UCSD-AML1 (cell line): ENCODE measurements at regions not wholly inside any gene's neighbourhood (a gene's known extent, or its start where the extent isn't known, plus 50 kb on each side); places are given as distances from the start of the nearest gene placed in this dataset.
A peak's percentile ranks its signal among the peaks of the same experiment; 100 is the strongest.
"Not testable (repeated sequence)": the region's sequence is repeated elsewhere in the genome, so short reads cannot be mapped to it uniquely, and the experiment has no call there.

Source experiments
- DNase-seq: peaks from one replicate; lab custom pipeline; 2025; ENCODE audit not compliant: unreplicated experiment; lab: John Stamatoyannopoulos, UW

DNA sequence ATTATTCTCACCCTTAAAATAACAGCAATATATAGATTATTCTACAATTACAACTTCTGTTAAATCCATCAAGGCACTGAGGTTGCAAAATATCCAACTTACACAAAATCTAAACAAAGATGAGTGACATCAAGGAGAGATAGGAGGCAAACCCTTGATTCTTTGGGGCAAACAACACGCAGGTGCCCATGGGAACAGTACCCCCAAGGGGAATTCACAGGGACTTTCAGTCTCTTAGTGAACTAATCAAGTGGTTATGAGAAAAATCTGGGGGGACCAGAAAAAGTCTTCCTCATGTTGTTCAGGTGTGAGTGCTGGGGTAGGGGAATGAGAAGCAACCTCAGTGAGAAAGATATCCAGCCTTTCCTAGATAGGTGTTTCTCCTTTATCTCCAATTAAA is 1107.9 kb downstream of the PLA2G4A start:
- no peak for DNase-seq

DNA sequence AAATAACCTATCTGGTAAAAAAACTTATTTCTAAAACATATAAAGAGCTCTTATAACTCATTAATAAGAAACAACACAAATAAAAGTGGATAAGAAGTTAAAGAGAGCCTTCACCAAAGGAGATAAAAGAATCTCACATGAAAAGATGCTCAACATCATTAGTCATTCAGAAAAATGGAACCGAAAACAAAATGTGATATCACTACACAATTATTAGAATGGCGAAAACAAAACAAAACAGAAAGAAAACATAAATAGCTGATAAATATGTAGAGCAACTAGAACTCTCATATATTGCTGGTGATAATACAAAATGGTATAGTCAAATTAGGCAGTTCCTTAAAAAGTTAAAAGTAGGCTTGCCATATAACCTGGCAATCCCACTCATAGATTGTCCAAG is 1109.3 kb downstream of the PLA2G4A start:
- no peak for DNase-seq

DNA sequence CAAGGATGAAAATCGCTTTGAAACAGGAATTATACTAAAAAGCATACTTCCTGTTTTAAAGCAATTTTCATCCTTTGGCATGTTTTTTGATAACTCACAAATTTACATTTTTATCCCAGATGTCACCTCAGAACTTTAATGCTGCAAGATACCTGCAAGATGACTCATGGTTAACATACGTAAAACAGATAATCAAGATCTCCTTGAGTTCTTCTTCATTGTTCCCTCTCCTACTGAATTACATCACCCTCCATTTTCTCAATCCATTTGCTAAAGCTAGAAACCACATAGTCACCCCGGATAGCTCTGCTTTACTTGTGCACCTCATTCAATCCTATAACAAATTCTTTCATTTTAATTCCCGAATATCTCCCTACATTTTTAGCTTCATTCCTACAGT is 1114.2 kb downstream of the PLA2G4A start:
- DNase-seq: no peak

DNA sequence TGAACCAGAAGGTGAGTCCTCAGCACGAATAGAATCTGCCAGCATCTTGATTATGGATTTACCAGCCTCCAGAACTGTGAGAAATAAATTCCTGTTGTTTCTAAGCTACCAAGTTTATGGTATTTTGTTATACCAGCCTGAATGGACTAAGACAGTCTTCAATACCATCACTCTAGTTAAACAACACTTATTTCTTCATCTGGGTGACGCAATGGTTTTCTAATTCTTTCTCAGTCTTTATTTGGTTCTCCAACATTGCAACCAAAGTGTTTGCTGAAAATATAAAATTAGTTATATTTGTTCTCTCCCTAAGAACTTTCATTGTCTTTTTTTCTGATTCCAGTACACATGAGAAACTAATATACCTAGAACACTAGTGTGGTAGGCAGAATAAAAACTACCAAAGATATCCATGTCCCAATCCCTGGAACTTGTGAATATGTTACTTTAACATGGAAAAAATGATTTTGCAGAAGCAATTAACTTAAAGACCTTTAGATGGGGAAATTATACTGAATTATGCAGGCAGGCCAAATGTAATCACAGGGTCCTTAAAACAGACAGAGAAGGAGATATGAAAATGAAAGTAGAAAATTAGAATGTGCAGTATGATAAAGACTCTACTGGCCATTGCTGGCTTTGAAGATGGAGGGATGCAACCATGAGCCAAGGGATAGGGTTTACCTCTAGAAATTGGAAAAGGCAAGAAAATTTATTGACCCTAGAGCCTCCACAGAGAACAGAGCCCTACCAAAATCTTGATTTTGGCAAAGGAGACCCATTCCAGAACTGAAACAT is 1115.1 kb downstream of the PLA2G4A start:
- no peak for DNase-seq

DNA sequence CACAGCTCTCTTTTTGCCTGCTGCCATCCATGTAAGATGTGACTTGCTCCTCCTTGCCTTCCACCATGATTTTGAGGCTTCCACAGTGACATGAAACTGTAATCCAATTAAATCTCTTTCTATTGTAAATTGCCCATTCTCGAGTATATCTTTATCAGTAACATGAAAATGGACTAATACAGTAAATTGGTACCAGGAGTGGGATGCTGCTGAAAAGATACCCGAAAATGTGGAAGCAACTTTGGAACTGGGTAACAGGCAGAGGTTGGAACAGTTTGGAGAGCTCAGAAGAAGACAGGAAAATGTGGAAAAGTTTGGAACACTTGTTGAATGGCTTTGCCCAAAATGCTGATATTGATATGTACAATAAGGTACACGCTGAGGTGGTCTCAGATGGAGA is 1117.9 kb downstream of the PLA2G4A start:
- not testable (repeated sequence) for DNase-seq

DNA sequence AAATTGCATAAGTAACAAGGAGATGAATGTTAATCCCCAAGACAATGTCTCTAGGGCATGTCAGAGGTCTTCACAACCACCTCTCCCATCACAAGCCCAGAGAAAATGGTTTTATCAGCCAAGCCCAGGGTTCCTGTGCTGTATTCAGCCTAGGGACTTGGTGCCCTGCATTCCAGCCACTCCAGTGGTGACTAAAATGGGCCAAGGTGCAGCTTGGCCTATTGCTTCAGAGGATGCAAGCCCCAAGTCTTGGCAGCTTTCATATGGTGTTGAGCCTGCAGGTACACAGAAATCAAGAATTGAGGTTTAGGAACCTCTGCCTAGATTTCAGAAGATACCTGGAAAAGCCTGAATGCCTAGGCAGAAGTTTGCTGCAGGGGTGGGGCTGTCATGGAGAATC is 1118.6 kb downstream of the PLA2G4A start:
- peak; percentile 4 for DNase-seq

DNA sequence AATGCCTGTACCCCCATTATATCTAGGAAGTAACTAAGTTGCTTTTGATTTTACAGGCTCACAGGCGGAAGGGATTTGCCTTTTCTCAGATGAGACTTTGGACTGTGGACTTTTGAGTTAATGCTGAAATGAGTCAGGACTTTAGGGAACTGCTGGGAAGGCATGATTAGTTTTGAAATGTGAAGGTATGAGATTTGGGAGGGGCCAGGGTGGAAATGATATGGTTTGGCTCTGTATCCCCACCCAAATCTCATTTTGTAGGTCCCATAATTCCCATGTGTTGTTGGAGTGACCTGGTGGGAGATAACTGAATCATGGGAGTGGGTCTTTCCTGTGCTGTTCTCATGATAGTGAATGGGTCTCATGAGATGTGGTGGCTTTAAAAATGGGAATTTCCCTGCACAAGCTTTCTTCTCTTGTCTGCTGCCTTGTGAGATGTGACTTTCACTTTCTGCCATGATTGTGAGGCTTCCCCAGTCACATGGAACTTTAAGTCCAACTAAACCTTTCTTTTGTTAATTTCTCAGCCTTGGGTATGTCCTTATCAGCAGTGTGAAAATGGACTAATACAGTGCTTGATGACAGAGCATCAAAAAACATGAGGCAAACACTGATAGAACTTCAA is 1119.5 kb downstream of the PLA2G4A start:
- DNase-seq: no peak

DNA sequence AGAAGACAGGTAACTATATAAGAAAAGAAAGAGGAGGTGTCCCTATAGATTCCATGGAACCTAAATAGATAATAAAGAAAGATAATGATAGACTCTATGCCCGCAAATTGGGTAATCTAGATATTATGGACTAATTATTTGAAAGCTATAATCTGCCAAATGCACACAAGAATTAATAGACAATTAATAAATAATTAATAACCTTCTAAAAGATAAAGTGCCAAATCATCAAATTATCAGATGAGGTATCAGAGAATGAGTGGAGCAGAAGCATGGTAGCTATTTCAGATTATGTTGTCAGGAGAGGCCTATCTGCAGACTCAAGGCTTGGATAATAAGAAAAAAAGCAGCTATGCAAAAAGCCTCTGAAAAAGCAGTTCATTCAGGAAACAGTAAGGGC is 1120.8 kb downstream of the PLA2G4A start:
- DNase-seq: no peak

DNA sequence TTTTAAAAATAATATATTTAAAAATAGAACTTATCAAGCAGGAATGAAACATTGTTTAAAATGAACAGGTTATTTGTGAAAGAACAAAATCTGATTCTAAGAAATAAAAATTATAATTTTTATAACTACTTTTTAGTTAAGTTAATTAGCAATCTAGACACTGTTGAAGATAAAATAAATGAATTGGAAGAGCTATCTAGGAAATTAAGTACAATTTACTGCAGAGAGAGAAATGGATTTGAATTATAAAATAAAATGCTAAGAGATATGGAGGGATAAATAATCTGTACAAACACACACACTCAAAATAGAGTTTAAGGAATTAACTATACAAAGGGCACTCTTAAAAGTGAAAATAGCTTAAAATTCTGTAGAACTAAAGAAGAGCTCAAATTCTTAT is 1123.1 kb downstream of the PLA2G4A start:
- no peak for DNase-seq

DNA sequence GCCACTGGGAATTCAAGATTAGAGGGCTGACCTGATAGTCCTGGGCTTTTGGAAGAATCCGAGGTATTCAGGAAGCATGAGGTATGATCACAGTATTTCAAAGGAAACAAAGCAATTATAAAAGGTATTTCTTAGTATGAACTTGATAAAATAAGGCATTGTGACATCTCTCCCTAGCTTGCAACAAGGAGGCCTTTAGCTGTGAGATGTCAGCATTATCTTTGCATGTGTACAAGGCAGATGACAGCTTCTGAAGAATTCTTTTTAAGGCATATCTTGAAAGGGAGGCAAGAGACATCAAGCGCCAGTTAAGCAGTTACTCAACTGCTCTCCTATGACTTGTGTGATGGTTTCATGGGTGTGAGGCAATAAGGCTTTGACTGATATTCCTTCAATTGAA is 1123.7 kb downstream of the PLA2G4A start:
- DNase-seq: no peak

DNA sequence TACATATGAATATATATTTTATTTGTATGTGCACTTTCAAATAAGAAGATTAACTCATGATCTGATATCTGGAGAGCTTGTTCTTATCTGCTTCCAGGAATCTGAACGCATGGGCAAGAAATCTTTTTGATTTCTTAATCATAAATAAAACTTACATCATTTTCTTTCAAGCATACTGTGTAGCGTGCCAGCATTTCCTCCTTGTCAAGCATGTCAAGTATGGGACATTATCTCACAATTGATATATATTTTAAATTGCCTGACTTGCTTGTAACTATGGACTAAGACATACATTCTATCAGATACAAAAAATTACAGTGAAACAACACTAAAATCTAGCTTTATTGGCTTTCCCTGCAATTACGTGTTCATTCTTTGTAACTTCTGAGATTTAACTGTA is 1128.2 kb downstream of the PLA2G4A start:
- DNase-seq: no peak

DNA sequence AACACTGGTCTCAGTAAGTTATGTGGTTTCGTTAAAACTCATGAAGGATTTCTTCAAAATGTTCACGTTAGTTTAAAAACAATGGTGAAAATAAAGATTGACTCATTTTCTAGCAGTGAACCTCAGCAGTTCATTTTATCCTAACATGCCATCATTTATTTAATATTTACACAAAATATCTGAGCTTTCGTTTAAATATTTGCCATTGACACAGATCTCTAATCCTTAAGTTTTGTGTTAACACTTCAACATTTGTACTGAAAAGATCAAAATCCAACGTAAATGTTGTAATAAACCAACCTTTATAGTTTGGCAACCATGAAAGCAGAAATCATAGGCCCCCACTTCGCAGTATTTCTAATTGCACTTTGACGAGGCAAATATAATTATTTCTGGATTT is 1129.5 kb downstream of the PLA2G4A start:
- DNase-seq: no peak

DNA sequence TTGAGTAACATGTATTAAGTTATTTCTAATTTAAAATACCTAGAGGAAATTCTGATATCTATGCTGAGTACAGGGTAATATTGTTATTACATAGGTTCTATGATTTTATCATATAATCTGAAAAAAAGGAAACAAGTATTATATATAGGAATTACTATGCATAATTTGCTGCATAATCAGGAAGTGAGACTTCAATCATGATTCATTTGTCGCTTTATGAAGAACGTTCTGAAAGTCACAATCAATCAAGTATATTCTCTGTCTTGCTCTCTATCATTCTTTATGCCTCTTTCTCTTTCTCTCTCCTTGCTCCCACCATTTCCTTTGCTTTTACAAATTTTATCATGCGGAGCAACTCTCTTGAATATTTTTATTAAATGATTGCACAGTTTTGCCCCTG is 1130.3 kb downstream of the PLA2G4A start:
- DNase-seq: no peak

DNA sequence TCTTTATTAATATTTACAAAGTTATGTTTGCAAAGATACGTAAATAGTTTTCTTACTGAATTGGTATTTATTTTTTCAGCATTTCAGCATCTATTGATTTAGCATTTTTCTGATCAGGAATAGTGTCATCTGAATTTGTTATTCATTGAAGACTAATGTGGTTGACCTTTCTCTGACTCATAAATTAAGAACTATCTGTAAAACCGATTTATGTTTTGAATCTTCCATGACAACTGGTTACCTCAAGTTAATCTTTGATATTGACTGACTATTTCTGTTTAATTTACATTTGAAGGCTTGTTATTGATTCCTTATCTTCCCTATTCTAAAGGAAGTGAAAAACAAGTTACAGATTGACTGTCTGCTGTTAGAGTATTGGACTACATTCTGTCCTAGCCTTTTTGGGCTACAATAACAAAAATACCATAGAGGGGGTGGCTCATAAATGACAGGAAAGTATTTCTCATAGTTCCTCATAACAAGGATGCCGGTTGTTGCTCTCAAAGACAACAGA is 1131.4 kb downstream of the PLA2G4A start:
- no peak for DNase-seq

DNA sequence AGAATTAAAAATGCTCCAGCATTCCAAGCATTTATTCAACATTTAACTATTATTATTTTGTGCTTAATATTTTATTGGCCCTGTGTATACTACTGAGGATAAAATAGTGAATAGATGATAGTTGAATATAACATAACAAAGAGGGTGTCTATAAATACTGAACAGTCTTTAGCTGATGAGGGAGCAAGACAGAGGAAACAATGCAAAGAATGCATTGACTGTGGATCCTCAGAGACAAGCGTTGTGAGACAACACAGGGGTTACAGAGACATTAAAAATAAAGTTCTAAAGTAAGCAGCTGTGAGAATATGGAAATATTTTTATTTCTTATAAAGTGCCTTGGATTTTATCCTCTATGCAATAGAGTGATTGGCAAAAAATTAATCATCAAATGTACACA is 1133.1 kb downstream of the PLA2G4A start:
- DNase-seq: no peak

DNA sequence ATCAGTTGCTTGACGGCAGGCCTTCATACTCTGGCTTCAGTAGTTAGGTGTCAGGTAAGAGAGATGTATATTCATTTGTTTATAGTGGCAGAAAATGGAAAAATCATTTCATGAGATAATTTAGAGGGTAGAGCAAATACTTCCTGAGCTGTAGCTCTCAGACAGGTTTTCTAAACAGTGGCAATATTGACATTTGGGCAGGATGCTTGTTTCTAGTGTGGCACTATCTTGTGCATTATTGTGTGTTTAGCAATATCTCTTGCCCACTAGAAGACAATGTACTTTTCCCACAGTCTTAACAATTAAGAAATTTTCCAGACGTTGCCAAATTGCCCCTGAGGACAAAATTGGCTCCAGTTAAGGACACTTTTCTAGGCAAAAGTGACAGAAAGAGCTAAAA is 1143.1 kb downstream of the PLA2G4A start:
- no peak for DNase-seq

DNA sequence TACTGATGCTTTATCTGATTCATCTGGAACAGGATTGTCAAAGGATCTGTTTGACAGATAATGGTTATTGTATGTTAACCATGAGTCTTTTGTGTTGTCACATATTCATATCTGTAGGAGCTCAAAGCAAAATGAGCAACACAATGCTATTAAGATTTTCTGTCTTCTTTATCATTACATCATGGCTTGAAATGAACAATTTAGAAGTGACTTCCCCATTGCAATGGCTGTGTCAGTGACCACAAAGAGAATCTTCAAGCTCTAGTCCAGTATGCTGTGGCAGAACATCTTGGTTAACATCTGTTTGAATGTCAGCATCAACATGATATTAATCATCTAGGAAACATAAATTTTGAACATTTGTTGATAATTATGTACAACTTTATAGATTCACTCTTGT is 1148.5 kb downstream of the PLA2G4A start:
- no peak for DNase-seq

DNA sequence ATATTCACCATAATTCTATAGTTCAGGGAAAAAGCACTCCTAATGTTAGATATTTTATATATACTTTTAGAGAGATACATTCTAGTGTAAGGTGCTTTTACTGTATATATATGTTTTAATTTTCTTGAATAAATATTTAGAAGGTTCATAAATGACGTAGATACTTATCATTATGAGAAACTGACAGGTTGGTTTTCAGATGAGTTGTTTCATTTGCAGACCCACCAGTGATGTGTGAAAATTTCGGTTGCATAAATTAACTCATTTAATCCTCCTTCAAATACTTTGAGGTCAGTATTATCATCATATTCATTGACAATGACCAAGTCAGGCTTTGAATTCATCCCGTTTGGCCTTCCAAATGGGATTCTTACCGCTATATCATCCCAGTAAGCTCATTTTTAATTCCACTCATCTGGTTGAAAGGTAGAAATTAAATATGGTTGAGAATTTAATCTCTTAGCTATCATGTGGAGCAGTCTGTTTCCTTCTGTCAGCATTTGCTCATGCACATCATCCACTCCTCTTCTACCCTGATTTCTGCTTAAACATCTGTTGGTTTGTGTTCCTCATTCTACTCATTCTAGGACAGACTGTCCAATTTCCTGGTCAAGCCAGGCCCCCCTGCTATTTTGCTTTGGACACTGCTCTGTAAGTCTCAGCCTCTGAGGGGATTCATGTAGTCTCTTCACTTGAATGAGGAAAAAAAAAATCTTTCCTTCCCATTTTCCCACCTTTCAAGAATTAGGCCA is 1156.6 kb downstream of the PLA2G4A start:
- DNase-seq: peak; percentile 1

DNA sequence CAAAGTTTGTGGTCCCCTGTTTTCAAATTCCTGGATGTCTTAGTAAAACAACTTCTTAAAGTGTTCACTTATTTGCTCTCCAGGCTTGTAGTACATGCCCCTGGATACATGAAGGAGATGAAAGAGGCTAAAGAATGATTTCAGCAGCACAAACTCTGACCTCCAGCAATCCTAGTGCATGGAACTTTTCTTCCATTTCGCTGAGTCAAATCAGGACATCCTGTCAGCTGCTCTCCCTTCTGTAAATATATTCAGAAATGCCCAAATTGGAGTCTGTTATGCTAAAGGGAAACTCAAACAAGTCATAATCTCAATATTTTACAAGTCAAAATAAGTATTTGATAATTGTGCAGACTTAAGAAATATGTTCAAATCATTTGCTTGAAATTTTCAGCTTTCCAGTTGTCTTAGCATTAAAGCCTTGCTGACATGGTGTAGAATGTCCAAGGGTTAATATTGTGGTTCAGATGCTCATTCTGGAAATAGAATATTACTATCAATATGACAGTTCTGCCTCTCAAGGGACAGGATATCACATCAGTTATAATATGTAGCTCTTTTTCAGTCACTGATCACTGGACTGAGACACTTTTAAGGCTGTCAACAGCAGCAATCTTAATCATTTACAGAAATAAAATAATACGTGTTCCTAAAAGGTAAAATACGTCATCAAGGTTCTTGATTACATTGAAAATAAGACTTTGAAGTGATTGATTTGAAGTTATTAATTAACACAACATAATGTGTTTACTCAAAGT is 1157.3 kb downstream of the PLA2G4A start:
- DNase-seq: no peak

DNA sequence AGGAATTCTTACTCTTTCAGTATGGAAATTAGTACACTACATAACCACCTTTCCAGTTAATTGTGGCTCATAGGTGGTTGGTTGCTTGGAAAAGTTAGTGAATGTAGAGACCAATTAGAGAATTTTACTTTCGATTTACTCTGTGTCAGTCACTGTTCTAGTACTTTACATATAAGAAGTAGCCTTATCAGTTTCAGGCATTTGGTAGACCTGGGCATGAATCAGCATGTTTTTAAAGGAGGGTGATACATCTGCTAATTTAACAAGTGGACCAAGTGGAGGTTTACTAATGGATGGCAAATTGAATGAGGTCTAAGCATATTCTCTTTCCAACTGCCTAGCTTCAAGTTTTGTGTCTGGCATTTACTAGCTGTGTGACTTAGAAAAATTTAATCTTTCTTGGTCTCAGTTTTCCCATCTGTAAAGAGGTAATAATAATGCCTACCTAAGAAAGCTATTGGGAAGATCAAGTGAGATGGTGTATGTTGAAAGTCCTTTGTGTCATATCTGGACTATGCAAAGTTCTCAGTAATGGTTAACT is 1158.6 kb downstream of the PLA2G4A start:
- DNase-seq: no peak

DNA sequence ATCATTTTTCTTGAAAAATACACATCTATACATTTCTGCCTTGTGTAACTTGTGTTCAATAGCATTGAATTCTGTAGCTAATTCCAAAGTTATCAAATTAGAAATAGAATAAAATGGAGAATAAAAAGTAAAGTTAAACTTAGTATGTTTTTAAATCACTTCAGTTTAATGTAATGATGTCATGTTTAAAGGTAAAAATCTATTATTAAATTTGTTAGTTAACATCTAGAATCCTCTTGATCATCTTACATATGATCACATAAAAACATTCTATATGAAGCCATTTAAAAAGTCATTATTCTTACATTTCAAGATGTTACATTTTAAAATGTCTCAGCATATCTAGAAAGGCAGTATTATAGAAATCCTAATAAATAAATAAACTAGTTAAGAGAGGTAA is 1163.2 kb downstream of the PLA2G4A start:
- DNase-seq: no peak
